SK-N-SH (cell line): ENCODE measurements at regions not wholly inside any gene's neighbourhood (a gene's known extent, or its start where the extent isn't known, plus 50 kb on each side); places are given as distances from the start of the nearest gene placed in this dataset.

Experiments used
- CTCF ChIA-PET: fragments of 300-600, 350-600 bp; formaldehyde crosslinking; extraction: SDS; loops from one replicate; lab custom pipeline; 2021; lab: Yijun Ruan, JAX
- POLR2A ChIA-PET: fragments of 350-600 bp; sonication (Branson Sonifier 250); formaldehyde crosslinking; extraction: SDS; loops from one replicate; lab custom pipeline; 2020; ENCODE audit warnings: antibody characterized with exemption, inconsistent platforms; lab: Yijun Ruan, JAX
- DNase-seq: peaks from one replicate; pipeline ENCODE4 v3.0.0; 2012
- H2AFZ ChIP-seq: fragments of 200-600 bp; sonication (generic); 2 replicates; pipeline ENCODE4 v1.8.1; 2016; ENCODE audit warnings: antibody characterized with exemption, mild to moderate bottlenecking, low read depth
- H3F3A ChIP-seq: fragments of 200-600 bp; sonication (generic); replicated peaks from 2 replicates; pipeline ENCODE3; 2016; ENCODE audit warnings: antibody characterized with exemption, mild to moderate bottlenecking; ENCODE audit not compliant: insufficient read depth
- H3K27ac ChIP-seq, 2 experiments: fragments of 200-500 bp in 1 of 2; fragments of 200-600 bp in 1 of 2; sonication (Bioruptor generic) in 1 of 2; sonication (generic), shearing (Covaris generic) in 1 of 2; 2 replicates each; pipeline versions ENCODE4 v1.5.1 to v1.6.1; 2014 to 2016; ENCODE audit warnings: low read depth in 2 of 2, inconsistent platforms in 1 of 2, low read length in 1 of 2, mild to moderate bottlenecking in 1 of 2, mixed read lengths in 1 of 2
- H3K27me3 ChIP-seq: fragments of 200-600 bp; sonication (generic), shearing (Covaris generic); 2 replicates; pipeline ENCODE4 v1.6.1; 2016; ENCODE audit warnings: mixed run types; ENCODE audit not compliant: insufficient read depth
- H3K36me3 ChIP-seq, 2 experiments: fragments of 200-500 bp in 1 of 2; fragments of 200-600 bp in 1 of 2; sonication (Bioruptor generic) in 1 of 2; sonication (generic) in 1 of 2; replicated peaks in 1 of 2; 2 replicates each; pipeline versions ENCODE3 to v1.5.1; 2014 to 2016; ENCODE audit warnings: low read length in 1 of 2, mild to moderate bottlenecking in 1 of 2; ENCODE audit not compliant: insufficient read depth in 2 of 2, control insufficient read depth in 1 of 2
- H3K4me1 ChIP-seq, 2 experiments: fragments of 200-500 bp in 1 of 2; fragments of 200-600 bp in 1 of 2; sonication (Bioruptor generic) in 1 of 2; sonication (generic), shearing (Covaris generic) in 1 of 2; 2 replicates each; pipeline versions ENCODE4 v1.5.1 to v1.6.1; 2014 to 2016; ENCODE audit warnings: low read depth in 1 of 2, low read length in 1 of 2, mixed run types in 1 of 2; ENCODE audit not compliant: insufficient read depth in 2 of 2, control insufficient read depth in 1 of 2
- H3K4me2 ChIP-seq: fragments of 200-600 bp; sonication (generic), shearing (Covaris generic); 2 replicates; pipeline ENCODE4 v1.6.1; 2017; ENCODE audit warnings: mixed run types
- H3K4me3 ChIP-seq, 2 experiments: fragments of 200-500 bp in 1 of 2; fragments of 200-600 bp in 1 of 2; sonication (Bioruptor generic) in 1 of 2; sonication (generic), shearing (Covaris generic) in 1 of 2; 2 replicates each; pipeline versions ENCODE4 v1.5.1 to v1.8.1; 2014 to 2016; ENCODE audit warnings: low read depth in 2 of 2, inconsistent platforms in 1 of 2, low read length in 1 of 2, mild to moderate bottlenecking in 1 of 2, mixed read lengths in 1 of 2, moderate library complexity in 1 of 2
- H3K79me2 ChIP-seq: fragments of 200-600 bp; sonication (generic); 2 replicates; pipeline ENCODE4 v1.8.1; 2017; ENCODE audit warnings: mild to moderate bottlenecking; ENCODE audit not compliant: insufficient read depth
- H3K9ac ChIP-seq: fragments of 200-600 bp; sonication (generic); 2 replicates; pipeline ENCODE4 v1.6.1; 2017; ENCODE audit warnings: mixed run types
- H3K9me2 ChIP-seq: fragments of 200-600 bp; sonication (generic); 2 replicates; pipeline ENCODE4 v1.6.1; 2017; ENCODE audit warnings: mixed run types
- H3K9me3 ChIP-seq: fragments of 200-600 bp; sonication (generic); 2 replicates; pipeline ENCODE4 v1.6.1; 2017; ENCODE audit warnings: mixed run types, mild to moderate bottlenecking, moderate library complexity
- H4K20me1 ChIP-seq: fragments of 200-600 bp; sonication (generic); 2 replicates; pipeline ENCODE4 v1.6.1; 2017; ENCODE audit warnings: mild to moderate bottlenecking, mixed run types; ENCODE audit not compliant: insufficient read depth
- CHD2 ChIP-seq: fragments of 150-350 bp; IDR thresholded peaks from 2 replicates; pipeline ENCODE4 v1.6.1; 2018; ENCODE audit warnings: low read length; ENCODE audit not compliant: partially characterized antibody
- EP300 ChIP-seq, 2 experiments: IDR thresholded peaks; 2 replicates each; pipeline versions ENCODE4 v1.4.0 to v1.6.1; 2012; ENCODE audit warnings: borderline replicate concordance in 1 of 2, low read depth in 1 of 2, low read length in 1 of 2
- EZH2phosphoT487 ChIP-seq: fragments of 200-600 bp; sonication (generic); IDR thresholded peaks from 2 replicates; pipeline ENCODE4 v1.6.1; 2017; ENCODE audit warnings: low read depth, mixed run types, mild to moderate bottlenecking, antibody characterized with exemption, moderate library complexity, borderline replicate concordance
- JUND ChIP-seq: IDR thresholded peaks from 2 replicates; pipeline ENCODE4 v1.4.0; 2012
- NFIC ChIP-seq: IDR thresholded peaks from 2 replicates; pipeline ENCODE4 v1.4.0; 2012; ENCODE audit warnings: borderline replicate concordance
- RAD21 ChIP-seq: IDR thresholded peaks from 2 replicates; pipeline ENCODE4 v1.6.1; 2012; ENCODE audit warnings: mild to moderate bottlenecking, low read length
- RCOR1 ChIP-seq: fragments of 150-350 bp; IDR thresholded peaks from 2 replicates; pipeline ENCODE4 v1.6.1; 2017; ENCODE audit warnings: antibody characterized with exemption, low read length
- REST ChIP-seq: IDR thresholded peaks from 2 replicates; pipeline ENCODE4 v1.6.1; 2012; ENCODE audit warnings: mild to moderate bottlenecking, low read depth, low read length, moderate library complexity
- RFX5 ChIP-seq: IDR thresholded peaks from 2 replicates; pipeline ENCODE4 v1.6.1; 2012; ENCODE audit warnings: mild to moderate bottlenecking, improper control_type of control experiment, low read length
- RXRA ChIP-seq: IDR thresholded peaks from 2 replicates; pipeline ENCODE4 v1.4.0; 2012; ENCODE audit warnings: low read depth, mild to moderate bottlenecking, borderline replicate concordance
- SIN3A ChIP-seq: IDR thresholded peaks from 2 replicates; pipeline ENCODE4 v1.6.1; 2012; ENCODE audit warnings: low read depth, mild to moderate bottlenecking, low read length, moderate library complexity, borderline replicate concordance
- TAF1 ChIP-seq: IDR thresholded peaks from 2 replicates; pipeline ENCODE4 v1.6.1; 2012; ENCODE audit warnings: low read depth, mild to moderate bottlenecking, low read length, moderate library complexity, borderline replicate concordance
- YY1 ChIP-seq: IDR thresholded peaks from 2 replicates; pipeline ENCODE4 v1.4.0; 2012; ENCODE audit warnings: low read depth, mild to moderate bottlenecking
- WGBS: methylation state at CpG from one replicate; pipeline ENCODE4 v1.1.6; 2017; ENCODE audit warnings: low lambda C conversion rate; 5-methylcytosine and 5-hydroxymethylcytosine counted together
- TF ChIP-seq, protein P1 (sequence below): IDR thresholded peaks from 2 replicates; pipeline ENCODE4; 2012
- TF ChIP-seq, protein P2 (sequence below): fragments of 200-600 bp; sonication (generic); IDR thresholded peaks from 2 replicates; pipeline ENCODE4 v1.6.1; 2017; ENCODE audit warnings: antibody characterized with exemption, mild to moderate bottlenecking, moderate library complexity
- TF ChIP-seq, protein P3 (sequence below): IDR thresholded peaks from 2 replicates; pipeline ENCODE4 v1.4.0; 2012; ENCODE audit warnings: low read depth

- no peaks in the 10 kb centered on the region for H3K27me3 ChIP-seq
- no peaks in the 10 kb centered on the region for H4K20me1 ChIP-seq
- TF ChIP-seq RAD21 (no peak), CHD2 (no peak), YY1 (no peak), JUND (no peak), NFIC (no peak), RCOR1 (no peak), SIN3A (no peak)
- TF ChIP-seq, protein P1, sequence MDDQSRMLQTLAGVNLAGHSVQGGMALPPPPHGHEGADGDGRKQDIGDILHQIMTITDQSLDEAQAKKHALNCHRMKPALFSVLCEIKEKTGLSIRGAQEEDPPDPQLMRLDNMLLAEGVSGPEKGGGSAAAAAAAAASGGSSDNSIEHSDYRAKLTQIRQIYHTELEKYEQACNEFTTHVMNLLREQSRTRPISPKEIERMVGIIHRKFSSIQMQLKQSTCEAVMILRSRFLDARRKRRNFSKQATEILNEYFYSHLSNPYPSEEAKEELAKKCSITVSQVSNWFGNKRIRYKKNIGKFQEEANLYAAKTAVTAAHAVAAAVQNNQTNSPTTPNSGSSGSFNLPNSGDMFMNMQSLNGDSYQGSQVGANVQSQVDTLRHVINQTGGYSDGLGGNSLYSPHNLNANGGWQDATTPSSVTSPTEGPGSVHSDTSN = no peak
- H3K79me2 ChIP-seq = no peaks in the 10 kb centered on the region
- no peak overlapping the region for H3K4me2 ChIP-seq
- H3K9me3 ChIP-seq = no peaks in the 10 kb centered on the region
- no peaks in the 10 kb centered on the region for H3K36me3 ChIP-seq
- H3K4me3 ChIP-seq = no peak overlapping the region
- no peak overlapping the region for H3K9ac ChIP-seq
- no peak overlapping the region for H3K27ac ChIP-seq
- H3F3A ChIP-seq = no peaks in the 10 kb centered on the region
- no peaks in the 10 kb centered on the region for H3K9me2 ChIP-seq
- DNase-seq = no peak
- WGBS = 0% methylated on average over 1 of the region's 1 CpG
- POLR2A ChIA-PET = no interaction called here
- CTCF ChIA-PET = no interaction called here
- H3K4me1 ChIP-seq = no peaks in the 10 kb centered on the region; a peak in 1 of 4 replicates
- no peak overlapping the region for H2AFZ ChIP-seq
Measured at GRCh38 chr6:126904176-126904575, 214.3 kb upstream of the RSPO3 start.

GRCh38 chr6:126905917-126906316, 212.6 kb upstream of the RSPO3 start:
- no peak overlapping the region for H3K4me3 ChIP-seq
- H2AFZ ChIP-seq = no peak overlapping the region
- H3K4me1 ChIP-seq = no peaks in the 10 kb centered on the region; a peak in 1 of 4 replicates
- TF ChIP-seq, protein P2, sequence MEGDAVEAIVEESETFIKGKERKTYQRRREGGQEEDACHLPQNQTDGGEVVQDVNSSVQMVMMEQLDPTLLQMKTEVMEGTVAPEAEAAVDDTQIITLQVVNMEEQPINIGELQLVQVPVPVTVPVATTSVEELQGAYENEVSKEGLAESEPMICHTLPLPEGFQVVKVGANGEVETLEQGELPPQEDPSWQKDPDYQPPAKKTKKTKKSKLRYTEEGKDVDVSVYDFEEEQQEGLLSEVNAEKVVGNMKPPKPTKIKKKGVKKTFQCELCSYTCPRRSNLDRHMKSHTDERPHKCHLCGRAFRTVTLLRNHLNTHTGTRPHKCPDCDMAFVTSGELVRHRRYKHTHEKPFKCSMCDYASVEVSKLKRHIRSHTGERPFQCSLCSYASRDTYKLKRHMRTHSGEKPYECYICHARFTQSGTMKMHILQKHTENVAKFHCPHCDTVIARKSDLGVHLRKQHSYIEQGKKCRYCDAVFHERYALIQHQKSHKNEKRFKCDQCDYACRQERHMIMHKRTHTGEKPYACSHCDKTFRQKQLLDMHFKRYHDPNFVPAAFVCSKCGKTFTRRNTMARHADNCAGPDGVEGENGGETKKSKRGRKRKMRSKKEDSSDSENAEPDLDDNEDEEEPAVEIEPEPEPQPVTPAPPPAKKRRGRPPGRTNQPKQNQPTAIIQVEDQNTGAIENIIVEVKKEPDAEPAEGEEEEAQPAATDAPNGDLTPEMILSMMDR = no peak
- TF ChIP-seq, protein P1 = no peak
- TF ChIP-seq RXRA (no peak), EP300 (IDR thresholded peaks at IDR 0.05; ENCODE audit: borderline replicate concordance in 1 of 2, low read depth in 1 of 2, low read length in 1 of 2) (no peak), RAD21 (no peak), REST (no peak), EZH2phosphoT487 (no peak), TAF1 (no peak), JUND (no peak), RFX5 (no peak)
- TF ChIP-seq, protein P3, sequence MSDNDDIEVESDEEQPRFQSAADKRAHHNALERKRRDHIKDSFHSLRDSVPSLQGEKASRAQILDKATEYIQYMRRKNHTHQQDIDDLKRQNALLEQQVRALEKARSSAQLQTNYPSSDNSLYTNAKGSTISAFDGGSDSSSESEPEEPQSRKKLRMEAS = no peak
- H3K27me3 ChIP-seq = no peaks in the 10 kb centered on the region
- H3K4me2 ChIP-seq = no peak overlapping the region
- DNase-seq = no peak
- H3K36me3 ChIP-seq = no peaks in the 10 kb centered on the region
- H3F3A ChIP-seq = no peaks in the 10 kb centered on the region
- H3K79me2 ChIP-seq = no peaks in the 10 kb centered on the region
- no peak overlapping the region for H3K27ac ChIP-seq
- no peaks in the 10 kb centered on the region for H3K9me3 ChIP-seq
- WGBS = 8% methylated on average over 4 of the region's 4 CpGs
- ChIA-PET POLR2A (no interaction called here), CTCF (no interaction called here)
- no peaks in the 10 kb centered on the region for H3K9me2 ChIP-seq
- H4K20me1 ChIP-seq = no peaks in the 10 kb centered on the region
- no peak overlapping the region for H3K9ac ChIP-seq
